Effector memory CD8-positive, alpha-beta T cell (primary cell): ENCODE measurements at regions not wholly inside any gene's neighbourhood (a gene's known extent, or its start where the extent isn't known, plus 50 kb on each side); places are given as distances from the start of the nearest gene placed in this dataset.

Experiments
- ATAC-seq: fragments of 150-1000 bp; cut with Tn5 transposase; replicated peaks from 2 replicates; pipeline ENCODE4 v1.10.0; 2021; ENCODE audit warnings: mild to moderate bottlenecking, moderate library complexity
- DNase-seq, 3 experiments: peaks; one replicate each; pipeline ENCODE4 v3.0.0; 2021
- H3K27ac Mint-ChIP-seq, 2 donors: one replicate each; pipeline ENCODE4 v1.8.0; 2022; ENCODE audit warnings: mild to moderate bottlenecking in 2 of 2, mixed read lengths in 2 of 2, moderate library complexity in 2 of 2
- H3K27me3 Mint-ChIP-seq, 2 donors: one replicate each; pipeline ENCODE4 v1.8.0; 2022; ENCODE audit warnings: mixed read lengths in 2 of 2
- H3K36me3 Mint-ChIP-seq: one replicate; pipeline ENCODE4 v1.8.0; 2022; ENCODE audit warnings: mild to moderate bottlenecking, moderate library complexity, mixed read lengths; ENCODE audit not compliant: insufficient read depth
- H3K4me1 Mint-ChIP-seq, 2 donors: one replicate each; pipeline ENCODE4 v1.8.0; 2022; ENCODE audit warnings: low read depth in 2 of 2, mixed read lengths in 2 of 2
- H3K4me3 Mint-ChIP-seq, 2 donors: one replicate each; pipeline ENCODE4 v1.8.0; 2022; ENCODE audit warnings: mild to moderate bottlenecking in 2 of 2, mixed read lengths in 2 of 2, moderate library complexity in 2 of 2
- H3K9me3 Mint-ChIP-seq, 2 donors: one replicate each; pipeline ENCODE4 v1.8.0; 2022; ENCODE audit warnings: mixed read lengths in 2 of 2

DNA sequence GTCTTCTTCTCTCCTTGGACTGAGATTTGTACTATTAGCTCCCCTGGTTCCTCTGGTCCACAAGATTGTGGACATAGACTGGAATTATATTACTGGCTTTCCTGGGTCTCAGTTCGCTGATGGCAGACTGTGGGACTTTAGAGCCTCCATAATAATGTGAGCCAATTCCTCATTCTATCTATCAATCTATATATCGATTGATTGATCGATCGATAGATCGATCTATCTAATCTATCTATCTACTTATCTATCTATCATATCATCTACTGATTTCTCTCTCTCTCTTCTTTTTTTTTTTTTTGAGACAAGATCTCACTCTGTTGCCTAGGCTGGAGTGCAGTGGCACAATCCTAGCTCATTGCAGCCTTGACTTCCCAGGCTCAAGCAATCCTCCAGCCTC is 51.5 kb upstream of the DDR1 start:
- Mint-ChIP-seq H3K36me3 (no peaks in the 10 kb centered on the region), H3K27ac (no peak overlapping the region), H3K4me3 (no peak overlapping the region), H3K27me3 (peaks cover 0 to 14% of the 10 kb centered on the region in 2 donors), H3K4me1 (peaks cover 16 to 39% of the 10 kb centered on the region in 2 donors), H3K9me3 (no peaks in the 10 kb centered on the region)
- ATAC-seq (no peak), DNase-seq (no peak)

DNA sequence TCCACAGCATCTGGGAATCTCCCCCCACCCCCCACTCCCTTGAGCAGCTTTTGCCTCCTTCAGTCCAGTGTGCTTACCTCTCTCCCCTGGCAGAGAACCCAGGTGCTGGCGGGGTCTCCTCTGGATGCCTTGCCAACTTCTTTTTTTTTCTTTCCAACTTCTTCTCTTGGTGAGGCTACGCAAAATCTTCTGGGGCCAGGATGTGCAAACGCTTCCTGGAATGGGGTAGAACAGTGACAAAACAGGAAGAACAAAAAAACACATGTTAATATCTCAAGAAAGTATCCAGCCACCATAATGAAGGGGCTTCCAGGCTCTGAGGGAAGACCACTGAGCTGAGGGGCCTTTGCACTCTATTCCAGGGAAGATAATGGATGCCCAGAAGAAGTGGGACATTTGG is 53.9 kb upstream of the DDR1 start:
- ATAC-seq (peak; percentile 45), DNase-seq (no peak)
- Mint-ChIP-seq H3K36me3 (peaks cover under 1% of the 10 kb centered on the region), H3K9me3 (no peaks in the 10 kb centered on the region), H3K4me1 (peaks cover 20 to 50% of the 10 kb centered on the region in 2 donors), H3K27me3 (peaks cover 0 to 6% of the 10 kb centered on the region in 2 donors), H3K27ac (peak overlapping the region; percentile 91 to 95), H3K4me3 (peak overlapping the region; percentile 87 to 88)

DNA sequence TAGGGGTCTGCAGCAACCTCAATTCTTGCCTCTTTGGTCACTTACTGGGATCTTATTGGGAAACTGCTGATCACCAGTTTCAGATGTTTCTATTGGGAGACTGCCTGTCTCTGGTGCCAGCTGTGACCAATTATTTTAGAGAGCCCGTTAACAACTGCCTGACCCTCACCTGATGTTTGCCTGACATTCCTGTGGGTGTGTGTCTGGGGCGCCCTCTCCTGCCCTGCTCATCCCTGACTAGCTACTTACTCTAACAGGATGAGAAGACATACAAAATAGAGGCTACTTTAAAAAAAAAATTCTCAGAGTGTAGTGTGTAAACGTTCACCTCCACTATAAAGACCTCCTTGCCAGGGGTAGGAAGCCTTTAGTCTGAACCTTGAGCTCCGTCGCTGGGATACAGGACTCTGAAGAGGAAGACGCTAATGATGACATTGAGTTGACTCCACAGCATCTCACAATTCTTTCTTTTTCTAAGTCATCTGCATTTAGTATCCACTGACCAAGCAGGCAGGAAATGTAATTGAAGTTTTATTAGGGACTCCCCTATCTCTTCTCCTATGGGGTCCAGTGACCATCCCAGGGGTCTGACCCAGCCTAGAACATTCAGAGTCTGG is 54.6 kb upstream of the DDR1 start:
- Mint-ChIP-seq H3K9me3 (no peaks in the 10 kb centered on the region), H3K4me3 (peak overlapping the region; percentile 87 to 88), H3K36me3 (peaks cover 7% of the 10 kb centered on the region), H3K27ac (peak overlapping the region; percentile 91 to 95), H3K4me1 (peaks cover 20 to 47% of the 10 kb centered on the region in 2 donors), H3K27me3 (peaks cover 0 to 7% of the 10 kb centered on the region in 2 donors)
- no peak for DNase-seq
- ATAC-seq: peak; percentile 15

DNA sequence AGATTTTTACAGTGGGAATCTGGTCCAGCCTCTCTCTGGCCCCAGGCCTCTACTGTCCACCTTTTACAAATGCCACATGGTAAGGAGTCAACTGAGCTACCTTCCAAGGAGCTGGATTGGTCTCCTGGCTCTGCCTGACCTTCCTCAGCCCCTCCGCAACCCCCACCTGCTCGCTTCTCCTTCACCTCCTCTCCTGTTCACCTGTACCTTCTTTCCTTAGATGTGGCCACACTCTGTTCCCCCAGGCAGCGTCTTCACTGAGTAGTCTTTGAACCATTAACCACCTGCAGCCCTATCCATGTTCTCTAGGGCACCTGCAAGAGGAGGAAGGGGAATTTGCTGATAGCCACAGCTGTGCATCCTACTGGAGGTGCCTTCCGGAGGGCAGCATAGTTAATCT is 55.3 kb upstream of the DDR1 start:
- H3K4me3 Mint-ChIP-seq: peak overlapping the region; percentile 87 to 88
- peaks cover 0 to 14% of the 10 kb centered on the region in 2 donors for H3K27me3 Mint-ChIP-seq
- H3K9me3 Mint-ChIP-seq: no peaks in the 10 kb centered on the region
- H3K27ac Mint-ChIP-seq: peak overlapping the region; percentile 71 to 95
- H3K36me3 Mint-ChIP-seq: peaks cover 8% of the 10 kb centered on the region
- H3K4me1 Mint-ChIP-seq: peaks cover 20 to 48% of the 10 kb centered on the region in 2 donors
- no peak for ATAC-seq
- DNase-seq: no peak

DNA sequence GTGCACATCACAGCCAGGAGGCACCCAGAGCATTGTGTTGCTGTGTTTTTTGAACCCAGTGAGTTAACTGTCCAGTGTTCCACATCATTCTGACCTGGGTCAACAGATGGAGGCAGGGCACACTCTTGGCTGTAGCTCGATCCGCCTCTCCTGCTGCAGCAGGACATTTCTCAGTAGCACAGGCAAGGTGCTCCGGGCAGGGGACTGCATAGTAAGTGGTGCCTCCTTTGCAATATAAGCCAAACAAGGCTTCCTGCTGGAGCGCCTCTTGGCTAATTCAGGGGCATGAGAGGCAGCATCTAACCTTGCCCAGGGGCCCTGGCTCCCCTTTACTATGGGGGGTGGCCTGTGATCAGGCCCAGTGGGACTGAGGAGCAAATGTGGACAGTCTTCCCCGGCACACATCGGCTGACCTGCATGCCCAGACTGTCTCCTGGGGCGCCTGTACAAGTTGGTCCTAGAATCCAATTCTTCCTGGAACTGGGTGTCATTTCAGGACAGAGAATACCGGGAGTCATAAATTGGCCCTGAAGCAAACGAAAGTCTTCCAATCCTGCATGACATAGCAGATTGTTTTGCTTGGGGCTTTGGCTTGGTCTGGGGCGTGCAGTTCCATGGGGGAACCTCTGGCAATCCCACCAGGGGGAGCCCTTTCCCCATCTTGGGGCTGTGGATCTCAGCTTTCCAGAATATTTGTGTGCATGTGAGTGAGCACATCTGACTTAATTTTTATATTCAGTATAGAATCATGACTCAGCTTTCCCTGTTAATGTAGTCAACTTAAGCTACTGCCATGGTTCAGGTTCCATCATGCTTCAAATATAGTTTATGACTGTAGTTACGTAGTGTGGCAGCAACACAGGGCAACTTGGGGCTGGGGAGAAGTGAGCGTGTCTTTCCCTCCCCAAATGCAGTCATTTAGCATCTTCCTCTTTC is 56.0 kb upstream of the DDR1 start:
- Mint-ChIP-seq H3K36me3 (peaks cover 11% of the 10 kb centered on the region), H3K4me3 (peak overlapping the region; percentile 87 to 88)

DNA sequence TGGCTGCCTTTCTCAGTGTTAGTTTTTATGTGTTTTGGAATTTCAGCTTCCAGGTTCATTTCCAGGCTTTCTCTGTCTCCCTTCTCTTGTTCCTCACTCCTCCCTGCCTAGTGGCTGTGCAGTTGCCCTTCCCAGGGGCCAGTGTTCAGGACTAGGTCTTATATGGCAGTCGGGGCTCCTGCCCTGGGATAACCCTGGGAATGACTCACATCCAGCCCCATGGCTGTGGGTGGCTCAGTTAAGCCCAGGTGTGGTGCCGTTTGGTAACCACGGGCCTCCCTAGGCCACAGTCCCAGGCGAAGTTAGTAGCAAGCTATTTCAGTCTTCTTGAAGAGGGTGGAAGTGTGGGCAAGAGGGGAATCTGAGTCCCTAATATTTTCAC is 57.4 kb upstream of the DDR1 start:
- H3K27me3 Mint-ChIP-seq: peaks cover 0 to 16% of the 10 kb centered on the region in 2 donors
- peak overlapping the region in 1 of 2 donors; percentile 89 for H3K27ac Mint-ChIP-seq
- no peak for DNase-seq
- peaks cover 16% of the 10 kb centered on the region for H3K36me3 Mint-ChIP-seq
- H3K4me3 Mint-ChIP-seq: peak overlapping the region in 1 of 2 donors; percentile 39
- H3K4me1 Mint-ChIP-seq: peaks cover 25 to 55% of the 10 kb centered on the region in 2 donors
- no peaks in the 10 kb centered on the region for H3K9me3 Mint-ChIP-seq
- ATAC-seq: no peak

More for the DNA sequence above, 56.0 kb upstream of the DDR1 start:
- Mint-ChIP-seq H3K4me1 (peaks cover 23 to 50% of the 10 kb centered on the region in 2 donors), H3K9me3 (no peaks in the 10 kb centered on the region), H3K27me3 (peaks cover 0 to 20% of the 10 kb centered on the region in 2 donors), H3K27ac (peak overlapping the region in 1 of 2 donors; percentile 95)
- peak; percentile 85 for ATAC-seq
- DNase-seq: peak; percentile 69 to 75 (median 70)

DNA sequence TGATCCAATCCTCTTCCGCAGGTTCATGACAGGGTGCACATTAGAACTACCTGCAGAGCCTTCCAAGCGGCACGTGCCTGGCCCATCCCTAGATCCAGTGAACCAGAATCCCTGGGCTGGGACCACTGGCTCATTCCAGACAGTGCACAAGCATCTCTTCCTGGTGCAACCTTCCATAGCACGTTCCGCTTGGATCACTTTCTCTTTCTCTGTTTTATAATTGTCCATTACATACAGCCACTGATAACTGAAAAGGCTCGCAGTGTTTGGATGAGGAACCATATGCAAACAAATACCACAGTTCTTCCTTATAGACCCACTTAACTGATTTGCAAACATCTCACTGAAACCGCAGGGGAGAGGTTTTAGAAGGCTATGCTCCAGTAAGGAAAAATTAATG is 59.6 kb upstream of the DDR1 start:
- ATAC-seq (no peak), DNase-seq (no peak)
- peaks cover 0 to 16% of the 10 kb centered on the region in 2 donors for H3K27me3 Mint-ChIP-seq
- peaks cover 19 to 38% of the 10 kb centered on the region in 2 donors for H3K4me1 Mint-ChIP-seq
- H3K4me3 Mint-ChIP-seq: no peak overlapping the region
- no peak overlapping the region for H3K27ac Mint-ChIP-seq
- H3K9me3 Mint-ChIP-seq: no peaks in the 10 kb centered on the region
- H3K36me3 Mint-ChIP-seq: peaks cover 16% of the 10 kb centered on the region

DNA sequence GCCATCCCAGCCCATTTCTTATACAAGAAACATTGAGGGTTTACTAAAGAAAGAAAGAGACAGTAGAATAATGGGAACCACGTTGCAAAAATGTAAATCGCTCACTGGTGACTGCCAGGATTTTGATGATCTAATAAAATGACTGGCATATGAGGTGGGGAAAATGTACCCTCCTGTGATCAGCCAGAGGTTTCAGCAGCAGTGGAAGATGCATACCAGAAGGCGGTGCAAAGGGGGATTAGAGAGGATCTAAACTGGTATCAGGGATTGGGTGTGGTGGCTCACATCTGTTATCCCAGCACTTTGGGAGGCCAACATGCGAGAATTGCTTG is 60.8 kb upstream of the DDR1 start:
- DNase-seq (no peak), ATAC-seq (no peak)
- Mint-ChIP-seq H3K9me3 (no peaks in the 10 kb centered on the region), H3K27ac (peak overlapping the region in 1 of 2 donors; percentile 22), H3K4me3 (no peak overlapping the region), H3K4me1 (peaks cover 12 to 30% of the 10 kb centered on the region in 2 donors), H3K27me3 (peaks cover 0 to 16% of the 10 kb centered on the region in 2 donors), H3K36me3 (peaks cover 16% of the 10 kb centered on the region)

DNA sequence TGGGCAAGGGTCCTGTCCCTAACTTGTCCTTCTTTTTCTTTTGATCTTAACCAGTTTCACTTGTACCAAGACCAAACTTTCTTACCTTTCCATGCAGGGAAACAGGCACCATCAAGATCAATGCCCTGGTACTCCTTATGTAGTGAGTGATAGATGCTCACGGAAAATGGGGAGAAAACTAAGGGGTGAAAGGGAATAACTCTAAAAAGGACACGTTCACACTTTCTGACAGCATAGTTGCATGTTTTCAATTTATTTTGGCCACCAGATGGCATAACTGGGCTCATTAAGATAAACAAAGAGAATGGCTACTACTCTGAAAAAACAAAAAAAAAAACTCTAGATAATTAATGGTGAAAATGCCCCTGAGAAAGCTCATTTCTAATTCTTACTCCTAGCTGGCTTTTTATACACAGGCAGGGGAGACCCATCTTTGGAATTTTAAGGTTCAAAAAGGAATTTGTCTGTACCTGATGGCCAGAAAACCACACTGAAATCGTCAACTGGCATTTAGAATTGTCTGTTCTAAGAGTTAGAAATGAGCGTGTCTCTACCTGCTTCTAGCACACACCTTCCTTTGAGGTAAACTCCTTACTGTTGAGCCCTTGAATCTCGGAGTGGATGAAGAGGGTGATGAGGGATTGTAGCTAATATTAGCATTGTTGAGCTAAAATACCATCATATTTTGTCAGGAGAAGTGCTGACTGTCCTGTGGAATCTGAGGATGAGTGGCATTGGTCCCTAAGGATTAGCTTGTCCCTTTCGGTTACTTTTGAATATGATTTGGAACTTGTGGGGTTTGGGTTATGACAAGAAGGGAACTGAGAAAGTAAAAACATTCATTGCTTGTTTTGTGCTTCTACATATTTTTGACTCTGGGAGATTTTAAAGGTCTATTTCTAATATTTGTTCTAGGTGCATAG is 62.2 kb upstream of the DDR1 start:
- ATAC-seq: peak; percentile 41
- H3K27ac Mint-ChIP-seq: peak overlapping the region in 1 of 2 donors; percentile 45

DNA sequence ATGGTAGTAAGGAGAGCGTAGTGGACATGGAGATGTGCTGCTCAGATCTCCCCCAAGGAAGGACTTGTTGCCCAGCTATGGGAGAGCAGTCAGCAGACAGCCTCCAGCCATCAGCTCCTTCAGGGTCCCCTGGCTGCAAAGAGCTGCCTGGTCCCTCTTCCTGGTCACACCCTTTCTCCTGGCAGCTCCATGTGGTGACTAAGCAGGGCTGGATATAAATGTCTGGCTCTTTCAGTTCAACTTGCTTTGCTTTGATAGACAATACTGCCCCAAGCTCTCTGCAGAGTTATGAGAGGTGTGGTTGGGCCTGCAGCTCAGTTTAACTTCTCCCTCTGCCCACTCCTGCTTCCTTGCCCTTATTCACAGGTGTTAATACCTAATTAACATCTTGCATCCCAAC is 64.1 kb upstream of the DDR1 start:
- ATAC-seq (no peak), DNase-seq (no peak)
- Mint-ChIP-seq H3K9me3 (no peaks in the 10 kb centered on the region), H3K4me1 (peaks cover 8 to 21% of the 10 kb centered on the region in 2 donors), H3K4me3 (no peak overlapping the region), H3K27me3 (peaks cover 0 to 16% of the 10 kb centered on the region in 2 donors), H3K27ac (no peak overlapping the region), H3K36me3 (peaks cover 13% of the 10 kb centered on the region)

More for the DNA sequence above, 62.2 kb upstream of the DDR1 start:
- peak in 2 of 3 experiments; percentile 17 to 24 for DNase-seq
- H3K27me3 Mint-ChIP-seq: peaks cover 0 to 16% of the 10 kb centered on the region in 2 donors
- H3K9me3 Mint-ChIP-seq: no peaks in the 10 kb centered on the region
- peaks cover 8 to 21% of the 10 kb centered on the region in 2 donors for H3K4me1 Mint-ChIP-seq
- H3K4me3 Mint-ChIP-seq: no peak overlapping the region
- H3K36me3 Mint-ChIP-seq: peaks cover 16% of the 10 kb centered on the region

DNA sequence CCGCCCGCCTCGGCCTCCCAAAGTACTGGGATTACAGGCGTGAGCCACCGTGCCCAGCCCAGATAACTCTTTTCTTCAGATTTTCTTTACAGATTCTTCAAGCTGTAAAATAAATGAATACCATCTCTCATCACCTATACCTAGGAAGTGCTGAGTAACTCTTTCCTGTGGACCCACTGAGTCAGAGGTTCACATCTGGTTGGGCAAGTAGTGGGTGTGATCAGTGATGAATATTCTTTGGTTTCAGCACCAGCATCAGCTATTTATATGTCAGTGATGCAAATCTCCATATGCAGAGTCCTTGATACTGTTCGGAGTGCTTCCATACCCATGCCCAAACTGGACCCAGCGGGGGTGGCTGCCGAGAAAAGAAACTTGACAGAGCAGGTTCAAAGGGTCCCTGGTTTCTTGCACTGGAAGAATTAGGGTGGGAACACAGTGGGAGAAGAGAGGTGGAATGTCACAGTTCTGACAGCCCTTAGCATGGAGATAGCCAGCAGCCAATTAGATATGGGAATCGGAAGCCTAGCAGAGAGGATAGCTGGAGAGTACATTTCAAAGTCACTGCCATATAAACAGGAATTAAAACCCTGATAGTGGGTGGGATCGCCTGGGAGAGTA is 64.9 kb upstream of the DDR1 start:
- no peak for DNase-seq
- Mint-ChIP-seq H3K36me3 (peaks cover 8% of the 10 kb centered on the region), H3K4me1 (peaks cover 10 to 22% of the 10 kb centered on the region in 2 donors), H3K27ac (peak overlapping the region in 1 of 2 donors; percentile 3), H3K27me3 (peaks cover 0 to 12% of the 10 kb centered on the region in 2 donors), H3K4me3 (no peak overlapping the region), H3K9me3 (no peaks in the 10 kb centered on the region)
- ATAC-seq: no peak

DNA sequence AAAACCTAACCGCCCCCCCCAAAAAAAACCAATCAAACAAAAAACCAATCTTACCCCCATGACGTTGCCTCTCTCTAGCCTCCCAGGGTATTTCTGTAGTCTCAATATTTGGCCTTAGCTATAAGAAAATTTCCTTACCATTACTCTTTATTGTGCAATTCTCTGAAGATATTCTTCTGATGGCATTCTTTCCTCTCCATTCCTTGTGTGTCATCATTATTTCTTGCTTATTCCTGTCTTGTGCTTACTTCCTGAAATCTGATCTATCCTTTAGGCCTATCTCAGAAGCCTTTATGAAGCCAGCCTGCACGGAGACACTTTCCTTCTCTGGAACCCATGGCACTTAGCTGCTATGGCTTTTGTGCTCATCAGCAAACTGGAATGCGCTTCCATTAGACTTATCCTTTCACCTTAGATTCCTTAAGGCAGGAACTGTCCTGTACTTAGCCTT is 65.9 kb upstream of the DDR1 start:
- no peak overlapping the region for H3K4me3 Mint-ChIP-seq
- DNase-seq (no peak), ATAC-seq (no peak)
- H3K9me3 Mint-ChIP-seq: no peaks in the 10 kb centered on the region
- peaks cover 0 to 4% of the 10 kb centered on the region in 2 donors for H3K27me3 Mint-ChIP-seq
- H3K4me1 Mint-ChIP-seq: peaks cover 14 to 27% of the 10 kb centered on the region in 2 donors
- no peak overlapping the region for H3K27ac Mint-ChIP-seq
- H3K36me3 Mint-ChIP-seq: peaks cover 5% of the 10 kb centered on the region
